ENCODE measurements at regions not wholly inside any gene's neighbourhood (a gene's known extent, or its start where the extent isn't known, plus 50 kb on each side); places are given as distances from the start of the nearest gene placed in this dataset.
"Not testable (repeated sequence)": the region's sequence is repeated elsewhere in the genome, so short reads cannot be mapped to it uniquely, and the experiment has no call there.

- Histone ChIP-seq H3K27me3 (no peaks in the 10 kb centered on the region), H3K36me3 (replicated peaks in 1 of 2; ENCODE audit: insufficient read depth in 1 of 2, low read depth in 2 of 2) (no peaks in the 10 kb centered on the region), H3K4me3 (no peak overlapping the region), H3K27ac (no peak overlapping the region), H3K4me1 (no peaks in the 10 kb centered on the region), H3K9me3 (no peaks in the 10 kb centered on the region)
- 82 to 95% methylated on average over 5 to 18 of the region's 19 CpGs for WGBS, 2 donors
- no peak for TF ChIP-seq POLR2A (IDR thresholded peaks at IDR 0.05)
- TF ChIP-seq, protein P1, sequence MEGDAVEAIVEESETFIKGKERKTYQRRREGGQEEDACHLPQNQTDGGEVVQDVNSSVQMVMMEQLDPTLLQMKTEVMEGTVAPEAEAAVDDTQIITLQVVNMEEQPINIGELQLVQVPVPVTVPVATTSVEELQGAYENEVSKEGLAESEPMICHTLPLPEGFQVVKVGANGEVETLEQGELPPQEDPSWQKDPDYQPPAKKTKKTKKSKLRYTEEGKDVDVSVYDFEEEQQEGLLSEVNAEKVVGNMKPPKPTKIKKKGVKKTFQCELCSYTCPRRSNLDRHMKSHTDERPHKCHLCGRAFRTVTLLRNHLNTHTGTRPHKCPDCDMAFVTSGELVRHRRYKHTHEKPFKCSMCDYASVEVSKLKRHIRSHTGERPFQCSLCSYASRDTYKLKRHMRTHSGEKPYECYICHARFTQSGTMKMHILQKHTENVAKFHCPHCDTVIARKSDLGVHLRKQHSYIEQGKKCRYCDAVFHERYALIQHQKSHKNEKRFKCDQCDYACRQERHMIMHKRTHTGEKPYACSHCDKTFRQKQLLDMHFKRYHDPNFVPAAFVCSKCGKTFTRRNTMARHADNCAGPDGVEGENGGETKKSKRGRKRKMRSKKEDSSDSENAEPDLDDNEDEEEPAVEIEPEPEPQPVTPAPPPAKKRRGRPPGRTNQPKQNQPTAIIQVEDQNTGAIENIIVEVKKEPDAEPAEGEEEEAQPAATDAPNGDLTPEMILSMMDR (IDR thresholded peaks at IDR 0.05), result no peak
- DNase-seq (peak in 1 of 4 donors; percentile 5), ATAC-seq (no peak)
- intact Hi-C loops (cut with DNase I), result no loop called here
Observed at GRCh38 chr11:134498326-134499139, 86.5 kb upstream of the B3GAT1 start.

GRCh38 chr11:134497586-134497985 is 85.5 kb upstream of the B3GAT1 start:
- ATAC-seq, result no peak

DNA sequence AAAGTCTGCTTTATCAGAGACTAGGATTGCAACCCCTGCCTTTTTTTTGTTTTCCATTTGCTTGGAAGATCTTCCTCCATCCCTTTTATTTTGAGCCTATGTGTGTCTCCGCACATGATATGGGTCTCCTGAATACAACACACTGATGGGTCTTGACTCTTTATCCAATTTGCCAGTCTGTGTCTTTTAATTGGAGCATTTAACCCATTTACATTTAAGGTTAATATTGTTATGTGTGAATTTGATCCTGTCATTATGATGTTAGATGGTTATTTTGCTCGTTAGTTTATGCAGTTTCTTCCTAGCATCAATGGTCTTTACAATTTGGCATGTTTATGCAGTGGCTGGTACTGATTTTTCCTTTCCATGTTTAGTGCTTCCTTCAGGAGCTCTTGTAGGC is 84.0 kb upstream of the B3GAT1 start:
- H3K9me3 ChIP-seq; H3K27me3 ChIP-seq; H3K27ac ChIP-seq; H3K36me3 ChIP-seq (replicated peaks in 1 of 2; ENCODE audit: insufficient read depth in 1 of 2, low read depth in 2 of 2); DNase-seq; H3K4me1 ChIP-seq; intact Hi-C loops (cut with DNase I); H3K4me3 ChIP-seq; ATAC-seq: not testable (repeated sequence)
- WGBS, 2 donors, result 65 to 67% methylated on average over 2 of the region's 2 CpGs

More at GRCh38 chr11:134497586-134497985, 85.5 kb upstream of the B3GAT1 start:
- Histone ChIP-seq H3K27ac (no peak overlapping the region), H3K4me3 (no peak overlapping the region), H3K27me3 (no peaks in the 10 kb centered on the region), H3K36me3 (replicated peaks in 1 of 2; ENCODE audit: insufficient read depth in 1 of 2, low read depth in 2 of 2) (no peaks in the 10 kb centered on the region), H3K4me1 (no peaks in the 10 kb centered on the region), H3K9me3 (no peaks in the 10 kb centered on the region)
- no peak for TF ChIP-seq POLR2A (IDR thresholded peaks at IDR 0.05)
- TF ChIP-seq, protein P1 (IDR thresholded peaks at IDR 0.05), result no peak
- WGBS, 2 donors, result 9 to 10% methylated on average over 5 of the region's 5 CpGs
- DNase-seq, result no peak
- intact Hi-C loops (cut with DNase I), result no loop called here

DNA sequence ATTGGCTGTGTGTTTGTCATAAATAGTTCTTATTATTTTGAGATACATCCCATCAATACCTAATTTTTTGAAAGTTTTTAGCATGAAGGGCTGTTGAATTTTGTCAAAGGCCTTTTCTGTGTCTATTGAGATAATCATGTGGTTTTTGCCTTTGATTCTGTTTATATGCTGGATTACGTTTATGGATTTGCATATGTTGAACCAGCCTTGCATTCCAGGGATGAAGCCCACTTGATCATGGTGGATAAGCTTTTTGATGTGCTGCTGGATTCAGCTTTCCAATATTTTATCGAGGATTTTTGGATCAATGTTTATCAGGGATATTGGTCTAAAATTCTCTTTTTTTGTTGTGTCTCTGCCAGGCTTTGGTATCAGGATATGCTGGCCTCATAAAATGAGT is 82.4 kb upstream of the B3GAT1 start:
- H3K9me3 ChIP-seq; H3K27me3 ChIP-seq; intact Hi-C loops (cut with DNase I); ATAC-seq; H3K4me1 ChIP-seq; H3K36me3 ChIP-seq (replicated peaks in 1 of 2; ENCODE audit: insufficient read depth in 1 of 2, low read depth in 2 of 2); DNase-seq; H3K27ac ChIP-seq; H3K4me3 ChIP-seq: not testable (repeated sequence)
- 55 to 69% methylated on average over 2 of the region's 2 CpGs for WGBS, 2 donors

DNA sequence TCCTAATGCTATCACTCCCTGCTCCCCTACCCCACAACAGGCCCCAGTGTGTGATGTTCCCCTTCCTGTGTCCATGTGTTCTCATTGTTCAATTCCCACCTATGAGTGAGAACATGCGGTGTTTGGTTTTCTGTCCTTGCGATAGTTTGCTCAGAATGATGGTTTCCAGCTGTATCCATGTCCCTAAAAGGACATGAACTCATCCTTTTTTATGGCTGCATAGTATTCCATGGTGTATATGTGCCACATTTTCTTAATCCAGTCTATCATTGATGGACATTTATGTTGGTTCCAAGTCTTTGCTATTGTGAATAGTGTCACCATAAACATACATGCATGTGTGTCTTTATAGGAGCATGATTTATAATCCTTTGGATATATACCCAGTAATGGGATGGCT is 80.4 kb upstream of the B3GAT1 start:
- H3K9me3 ChIP-seq; H3K4me3 ChIP-seq; intact Hi-C loops (cut with DNase I); H3K27ac ChIP-seq; DNase-seq; H3K4me1 ChIP-seq; H3K36me3 ChIP-seq (replicated peaks in 1 of 2; ENCODE audit: insufficient read depth in 1 of 2, low read depth in 2 of 2); H3K27me3 ChIP-seq; ATAC-seq: not testable (repeated sequence)
- WGBS, 2 donors, result 82 to 94% methylated on average over 2 of the region's 2 CpGs

DNA sequence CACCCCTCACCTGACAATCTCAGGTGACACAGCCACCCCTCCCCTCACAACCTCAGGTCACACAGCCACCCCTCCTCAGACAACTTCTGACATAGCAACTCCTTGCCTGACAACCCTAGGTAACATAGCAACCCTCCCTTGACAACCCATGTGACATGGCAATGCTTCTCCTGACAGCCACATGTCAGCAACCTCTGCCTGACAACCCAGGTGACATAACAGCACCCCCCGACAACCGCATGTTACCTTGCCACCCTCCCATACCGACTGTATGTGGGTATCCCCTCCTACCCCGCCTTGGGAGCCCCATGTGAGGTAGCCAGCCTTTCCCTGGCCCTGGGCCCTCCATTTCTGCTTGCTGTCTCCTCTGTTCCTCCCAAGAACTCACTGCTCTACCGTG is 77.7 kb upstream of the B3GAT1 start:
- H3K36me3 ChIP-seq (replicated peaks in 1 of 2; ENCODE audit: insufficient read depth in 1 of 2, low read depth in 2 of 2), result no peaks in the 10 kb centered on the region
- DNase-seq (no peak), ATAC-seq (no peak)
- no peaks in the 10 kb centered on the region for H3K4me1 ChIP-seq
- H3K27me3 ChIP-seq, result no peaks in the 10 kb centered on the region
- no peak overlapping the region for H3K27ac ChIP-seq
- 56 to 59% methylated on average over 5 of the region's 5 CpGs for WGBS, 2 donors
- no peak overlapping the region for H3K4me3 ChIP-seq
- intact Hi-C loops (cut with DNase I), result no loop called here
- TF ChIP-seq, protein P1 (IDR thresholded peaks at IDR 0.05), result no peak
- TF ChIP-seq POLR2A (IDR thresholded peaks at IDR 0.05), result no peak
- no peaks in the 10 kb centered on the region for H3K9me3 ChIP-seq

All from body of pancreas (tissue), 4 donors.